Stimulated activated CD4-positive, alpha-beta T cell treated with anti-CD3 and anti-CD28 coated beads, Interleukin-1b, Interleukin-23, amount 100 ng/mL, for 1 hour (primary cell): ENCODE measurements at regions not wholly inside any gene's neighbourhood (a gene's known extent, or its start where the extent isn't known, plus 50 kb on each side); places are given as distances from the start of the nearest gene placed in this dataset.

Source experiments
- DNase-seq, 2 donors: peaks; one replicate each; pipeline ENCODE4 v3.0.0-alpha.2; 2020; ENCODE audit warnings: low read depth in 2 of 2

GRCh38 chr1:234989479-234990327, 138.9 kb downstream of the TOMM20 start:
- DNase-seq, result no peak

DNA sequence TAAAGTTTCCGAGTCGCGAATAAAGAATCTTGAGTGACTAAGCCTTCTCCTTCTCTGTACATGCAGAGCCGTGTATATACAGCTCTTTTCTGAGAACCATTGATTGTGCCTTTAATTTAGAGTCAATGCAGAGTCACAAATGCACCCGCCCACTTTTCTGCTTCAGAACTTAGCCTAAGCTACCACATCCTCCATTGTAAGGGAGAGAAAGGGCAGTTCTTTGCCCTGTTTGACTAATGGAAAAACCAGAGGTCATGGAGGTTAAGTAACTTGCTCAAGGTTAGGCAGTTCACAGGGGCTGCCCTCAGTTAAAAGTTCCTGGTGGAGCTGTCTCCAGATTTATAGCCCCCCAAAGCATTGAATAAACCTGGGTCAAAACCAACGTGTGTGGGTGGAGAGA, 139.6 kb downstream of the TOMM20 start:
- DNase-seq, result no peak

- DNase-seq, result no peak
These were observed 140.1 kb downstream of the TOMM20 start for GRCh38 chr1:234988536-234988935.

GRCh38 chr1:234988155-234988517, 140.5 kb downstream of the TOMM20 start:
- DNase-seq, result no peak

DNA sequence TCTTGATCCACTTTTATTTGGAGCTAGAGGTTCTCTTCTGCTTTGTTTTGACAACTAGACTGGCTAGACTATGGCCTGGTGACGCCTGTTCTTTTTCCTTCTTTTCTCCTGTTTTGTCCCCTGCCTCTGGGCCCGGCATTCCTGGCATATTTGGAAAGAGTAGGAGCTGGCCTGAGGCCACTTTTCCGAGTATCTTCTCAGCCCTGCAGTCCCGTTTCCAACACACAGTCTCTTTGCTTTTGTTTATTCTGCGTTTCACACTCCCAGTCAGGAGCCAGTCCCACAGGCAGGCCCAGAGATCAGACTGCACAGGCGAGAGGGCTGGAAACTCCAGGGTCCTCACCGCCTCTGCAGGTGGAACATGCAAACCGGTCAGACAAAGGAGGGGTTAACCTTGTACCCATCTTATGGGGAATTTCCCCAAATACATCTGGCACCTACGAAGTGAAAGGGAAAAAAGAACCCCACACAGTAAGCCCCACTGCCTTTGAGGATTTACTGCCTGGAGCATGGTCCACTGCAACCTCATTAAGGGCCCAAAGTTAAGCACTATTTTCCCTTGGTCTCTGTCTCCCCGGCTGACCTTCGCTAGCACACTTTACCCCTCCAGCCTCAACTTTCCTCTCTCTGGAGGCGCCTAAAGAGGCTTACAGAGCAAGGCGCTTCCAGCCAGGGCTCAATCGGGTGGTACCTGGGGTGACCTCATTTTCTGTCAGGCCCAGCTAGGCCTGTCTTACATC, 141.1 kb downstream of the TOMM20 start:
- no peak for DNase-seq

- DNase-seq, result no peak
These were observed 141.8 kb downstream of the TOMM20 start for GRCh38 chr1:234986750-234987414.

- no peak for DNase-seq
These were observed 142.9 kb downstream of the TOMM20 start for GRCh38 chr1:234985516-234986294.

DNA sequence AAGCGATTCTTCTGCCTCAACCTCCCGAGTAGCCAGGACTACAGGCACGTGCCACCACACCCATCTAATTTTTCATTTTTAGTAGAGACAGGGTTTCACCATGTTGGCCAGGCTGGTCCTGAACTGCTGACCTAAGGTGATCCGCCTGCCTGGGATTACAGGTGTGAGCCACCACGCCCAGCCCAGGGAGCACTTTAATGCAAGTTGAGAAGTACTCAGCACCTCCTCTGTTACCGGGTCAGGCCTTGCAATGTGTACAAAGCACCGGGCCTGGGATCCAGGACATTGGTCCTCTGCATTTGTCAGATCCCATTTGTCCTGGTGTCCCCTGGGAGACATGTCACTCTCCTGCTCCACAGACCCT, 143.6 kb downstream of the TOMM20 start:
- no peak for DNase-seq

GRCh38 chr1:234983564-234984238, 144.9 kb downstream of the TOMM20 start:
- no peak for DNase-seq

DNA sequence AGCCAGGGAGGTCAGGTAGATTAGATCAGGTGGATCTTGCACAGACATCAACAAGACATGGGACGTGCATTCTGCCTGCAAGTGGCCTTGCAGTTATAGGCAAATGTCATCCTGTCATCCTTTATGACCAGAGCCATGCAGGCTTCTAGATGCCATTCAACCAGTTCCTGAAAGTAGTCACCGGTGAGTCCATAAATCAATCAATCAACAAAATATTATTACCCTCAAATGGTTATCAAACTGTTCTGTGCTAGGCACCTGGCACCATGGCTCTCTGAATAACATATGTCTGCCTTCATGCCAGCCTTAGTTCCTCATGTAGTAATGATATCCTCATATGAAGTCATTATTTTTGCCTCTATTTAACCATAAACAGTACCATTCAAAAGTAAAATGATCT, 146.9 kb downstream of the TOMM20 start:
- no peak for DNase-seq

DNA sequence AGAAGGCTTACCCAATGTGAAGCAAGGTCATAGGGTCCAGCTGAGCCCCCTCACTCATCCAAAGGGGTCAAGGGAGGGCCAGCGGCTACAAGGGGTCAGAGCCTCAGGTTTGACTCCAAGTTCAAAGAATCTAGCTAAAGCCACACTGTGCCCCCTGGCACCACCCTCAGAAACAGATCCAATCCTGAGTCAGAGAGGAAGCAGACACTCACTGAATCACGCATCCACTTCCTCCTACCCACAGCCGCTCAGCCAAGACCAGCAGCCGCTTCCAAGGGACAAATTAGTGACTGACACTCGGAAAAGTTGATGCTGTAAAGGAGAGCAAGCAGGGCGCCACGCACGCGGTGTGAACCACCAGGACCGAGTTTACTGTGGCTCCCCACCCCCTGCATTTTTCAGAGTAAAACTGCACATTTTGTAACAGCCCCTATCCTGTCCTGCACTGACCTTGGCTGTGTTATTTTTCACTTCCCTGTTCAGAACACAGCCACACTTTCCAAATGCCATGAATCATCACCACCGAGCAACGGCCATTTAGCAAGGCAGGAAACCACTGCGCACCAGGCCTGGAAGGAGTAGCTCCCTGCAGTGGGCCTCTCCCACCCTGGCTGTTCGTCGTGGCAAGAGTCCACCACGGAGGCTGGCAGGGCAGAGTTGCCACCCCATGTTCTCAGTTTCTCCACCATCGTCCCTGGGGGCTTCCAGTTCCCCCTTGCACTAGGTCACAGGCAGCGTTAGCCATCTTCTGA, 147.8 kb downstream of the TOMM20 start:
- DNase-seq, result peak; percentile 40 to 48

DNA sequence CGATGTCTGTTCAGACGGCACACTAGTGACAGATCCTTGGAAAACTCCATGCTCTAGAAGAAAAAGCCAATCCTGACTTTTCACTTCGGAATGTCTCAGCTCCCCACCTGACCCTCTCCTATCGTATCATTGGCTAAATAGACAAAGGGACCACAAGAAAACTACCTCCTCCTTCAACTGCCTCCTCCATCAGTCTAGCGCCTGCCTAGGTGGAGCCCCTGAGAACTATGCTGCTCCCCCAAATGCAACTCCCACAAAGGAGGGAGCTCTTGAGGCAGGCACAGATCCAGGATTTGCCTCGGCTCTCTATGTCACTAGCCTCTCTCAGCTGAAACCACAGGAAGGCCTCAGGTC, 148.4 kb downstream of the TOMM20 start:
- DNase-seq, result no peak

DNA sequence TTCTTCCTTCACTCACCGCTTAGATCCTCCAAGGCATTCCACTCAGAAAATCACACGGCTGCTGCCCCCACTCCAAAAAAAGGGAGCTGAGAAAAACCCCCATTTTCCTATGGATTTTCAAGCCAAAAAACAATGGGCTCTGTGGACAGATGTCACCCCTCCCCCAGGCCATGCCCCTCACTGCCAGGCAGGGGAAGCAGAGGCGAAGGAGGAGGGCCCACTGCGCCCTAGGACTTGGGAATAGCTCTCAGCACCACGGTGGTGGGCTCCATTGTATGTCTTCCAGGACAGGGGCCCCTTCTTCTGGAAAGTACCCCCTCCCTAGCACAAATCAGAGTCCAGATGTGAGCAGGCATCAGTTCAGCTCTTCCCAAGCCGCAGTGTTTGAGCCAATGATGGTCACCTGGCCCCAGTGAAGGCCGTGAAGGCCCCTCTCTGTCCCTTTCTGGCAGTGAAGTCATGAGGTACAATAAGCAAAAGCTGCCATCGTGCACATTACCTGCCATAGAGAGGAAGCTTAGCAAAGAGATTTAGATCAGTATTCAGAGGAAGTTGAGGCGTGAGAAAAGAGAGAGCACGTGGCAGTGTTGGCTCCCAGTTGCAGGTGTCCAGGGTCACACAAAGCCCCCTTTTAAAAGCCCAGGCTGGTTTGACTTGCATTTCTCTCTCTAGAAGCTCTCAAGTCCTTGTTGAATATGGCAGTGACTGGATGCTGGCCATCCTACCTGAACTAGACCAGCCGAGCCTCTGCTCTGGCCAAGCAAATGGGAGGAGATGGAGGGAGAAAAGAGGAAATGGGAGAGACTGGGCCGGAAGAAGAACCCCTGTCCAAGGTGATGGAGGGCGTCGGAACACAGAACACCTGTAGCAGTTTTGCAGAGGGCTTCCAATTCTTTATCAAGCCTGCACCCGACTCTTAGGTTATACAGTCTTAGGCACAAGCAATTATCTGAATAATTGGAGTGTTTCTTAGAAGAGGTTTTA, 149.0 kb downstream of the TOMM20 start:
- no peak for DNase-seq

- DNase-seq, result peak in 1 of 2 donors; percentile 18
These were observed 150.0 kb downstream of the TOMM20 start for GRCh38 chr1:234978397-234979295.

DNA sequence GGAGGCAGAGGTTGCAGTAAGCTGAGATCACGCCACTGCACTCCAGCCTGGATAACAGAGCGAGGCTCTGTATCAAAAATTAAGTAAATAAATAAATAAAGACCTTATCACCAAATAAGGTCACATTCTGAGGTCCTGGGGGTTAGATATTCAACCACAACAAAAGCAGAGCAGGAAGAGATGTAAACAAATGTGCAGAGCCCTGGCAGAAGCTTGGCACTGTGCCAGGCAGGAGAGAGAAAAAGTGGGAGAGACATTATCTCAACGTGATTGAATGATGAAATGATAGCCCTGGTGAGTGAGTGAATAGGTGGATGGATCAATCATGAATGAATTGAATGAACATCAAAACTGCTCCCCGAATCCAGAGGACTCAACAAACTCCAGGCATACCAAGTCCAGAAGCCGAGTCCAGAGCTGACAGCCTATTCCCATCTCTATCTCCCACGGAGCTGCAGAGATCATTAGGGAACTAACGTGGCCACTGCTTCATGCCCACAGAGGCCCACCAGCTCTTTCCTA, 150.7 kb downstream of the TOMM20 start:
- no peak for DNase-seq

GRCh38 chr1:234976861-234977680, 151.6 kb downstream of the TOMM20 start:
- no peak for DNase-seq
